Gastroesophageal sphincter (tissue), 4 donors: ENCODE measurements at regions not wholly inside any gene's neighbourhood (a gene's known extent, or its start where the extent isn't known, plus 50 kb on each side); places are given as distances from the start of the nearest gene placed in this dataset.
A peak's percentile ranks its signal among the peaks of the same experiment; 100 is the strongest.

Source experiments
- ATAC-seq: fragments of 150-250 bp; one replicate; pipeline ENCODE4 v1.9.1; 2016; ENCODE audit warnings: mild to moderate bottlenecking, moderate library complexity
- H3K27ac ChIP-seq, 4 donors: fragments of 200-600 bp; sonication (generic) in 3 of 4; 1 replicate in 3 of 4; 2 replicates in 1 of 4; pipeline ENCODE4 v1.5.1; 2016 to 2019
- H3K27me3 ChIP-seq: fragments of 200-600 bp; sonication (generic); one replicate; pipeline ENCODE4 v1.5.1; 2019
- H3K36me3 ChIP-seq, 2 donors: fragments of 200-600 bp; sonication (generic); one replicate each; pipeline ENCODE4 v1.5.1; 2019; ENCODE audit warnings: control low read depth in 1 of 2
- H3K4me1 ChIP-seq, 3 donors: fragments of 200-600 bp; sonication (generic); 1 replicate in 2 of 3; 2 replicates in 1 of 3; pipeline ENCODE4 v1.5.1; 2016 to 2019; ENCODE audit warnings: control low read depth in 2 of 3
- H3K4me3 ChIP-seq, 2 donors: fragments of 200-600 bp; sonication (generic); one replicate each; pipeline ENCODE4 v1.5.1; 2019; ENCODE audit warnings: mild to moderate bottlenecking in 1 of 2, moderate library complexity in 1 of 2
- H3K9me3 ChIP-seq, 3 donors: fragments of 200-600 bp; sonication (generic); one replicate each; pipeline ENCODE4 v1.5.1; 2017 to 2019; ENCODE audit warnings: control low read depth in 2 of 3
- EP300 ChIP-seq: sonication (generic); formaldehyde crosslinking; IDR thresholded peaks from one replicate; pipeline ENCODE4 v1.6.1; 2017; ENCODE audit warnings: antibody characterized with exemption, mild to moderate bottlenecking
- POLR2A ChIP-seq, 2 donors: fragments of 450-650 bp; IDR thresholded peaks; one replicate each; pipeline ENCODE4 v1.6.1; 2017; ENCODE audit warnings: antibody characterized with exemption in 2 of 2, mild to moderate bottlenecking in 2 of 2, moderate library complexity in 1 of 2
- POLR2AphosphoS5 ChIP-seq: sonication (generic); formaldehyde crosslinking; IDR thresholded peaks from one replicate; pipeline ENCODE4 v1.6.1; 2017; ENCODE audit warnings: antibody characterized with exemption
- WGBS, 2 donors: methylation state at CpG; one replicate each; pipeline ENCODE4 v1.1.5; 2018; ENCODE audit warnings: low coverage in 1 of 2; 5-methylcytosine and 5-hydroxymethylcytosine counted together
- TF ChIP-seq, protein P1 (sequence below), 4 experiments: fragments of 200-600 bp in 2 of 4; fragments of 450-650 bp in 2 of 4; sonication (generic) in 1 of 4; IDR thresholded peaks; one replicate each; pipeline ENCODE4 v1.5.1; 2017 to 2019; ENCODE audit warnings: antibody characterized with exemption in 4 of 4, mild to moderate bottlenecking in 2 of 4, moderate library complexity in 2 of 4

- Histone ChIP-seq H3K27me3 (no peaks in the 10 kb centered on the region), H3K36me3 (no peaks in the 10 kb centered on the region), H3K9me3 (no peaks in the 10 kb centered on the region), H3K4me1 (no peaks in the 10 kb centered on the region), H3K27ac (no peak overlapping the region), H3K4me3 (no peak overlapping the region)
- no peak for TF ChIP-seq POLR2AphosphoS5
- TF ChIP-seq POLR2A (IDR thresholded peaks at IDR 0.05), result no peak
- TF ChIP-seq, protein P1, sequence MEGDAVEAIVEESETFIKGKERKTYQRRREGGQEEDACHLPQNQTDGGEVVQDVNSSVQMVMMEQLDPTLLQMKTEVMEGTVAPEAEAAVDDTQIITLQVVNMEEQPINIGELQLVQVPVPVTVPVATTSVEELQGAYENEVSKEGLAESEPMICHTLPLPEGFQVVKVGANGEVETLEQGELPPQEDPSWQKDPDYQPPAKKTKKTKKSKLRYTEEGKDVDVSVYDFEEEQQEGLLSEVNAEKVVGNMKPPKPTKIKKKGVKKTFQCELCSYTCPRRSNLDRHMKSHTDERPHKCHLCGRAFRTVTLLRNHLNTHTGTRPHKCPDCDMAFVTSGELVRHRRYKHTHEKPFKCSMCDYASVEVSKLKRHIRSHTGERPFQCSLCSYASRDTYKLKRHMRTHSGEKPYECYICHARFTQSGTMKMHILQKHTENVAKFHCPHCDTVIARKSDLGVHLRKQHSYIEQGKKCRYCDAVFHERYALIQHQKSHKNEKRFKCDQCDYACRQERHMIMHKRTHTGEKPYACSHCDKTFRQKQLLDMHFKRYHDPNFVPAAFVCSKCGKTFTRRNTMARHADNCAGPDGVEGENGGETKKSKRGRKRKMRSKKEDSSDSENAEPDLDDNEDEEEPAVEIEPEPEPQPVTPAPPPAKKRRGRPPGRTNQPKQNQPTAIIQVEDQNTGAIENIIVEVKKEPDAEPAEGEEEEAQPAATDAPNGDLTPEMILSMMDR (IDR thresholded peaks at IDR 0.05), result no peak
- TF ChIP-seq EP300, result no peak
- ATAC-seq, result no peak
Measured at GRCh38 chr5:56446728-56447127, 213.6 kb upstream of the ANKRD55 start.

- Histone ChIP-seq H3K9me3 (no peaks in the 10 kb centered on the region), H3K27me3 (no peaks in the 10 kb centered on the region), H3K4me3 (no peak overlapping the region), H3K27ac (no peak overlapping the region), H3K36me3 (no peaks in the 10 kb centered on the region), H3K4me1 (peaks cover 0 to 3% (median 0%) of the 10 kb centered on the region in 3 donors)
- TF ChIP-seq EP300 (no peak), POLR2AphosphoS5 (no peak), POLR2A (IDR thresholded peaks at IDR 0.05) (no peak)
- TF ChIP-seq, protein P1 (IDR thresholded peaks at IDR 0.05), result no peak
- ATAC-seq, result no peak
- 95% methylated on average over 2 of the region's 2 CpGs; no CpG with 5 or more reads in 1 of the 2 donors for WGBS, 2 donors
Measured at GRCh38 chr5:56443826-56444225, 210.7 kb upstream of the ANKRD55 start.

DNA sequence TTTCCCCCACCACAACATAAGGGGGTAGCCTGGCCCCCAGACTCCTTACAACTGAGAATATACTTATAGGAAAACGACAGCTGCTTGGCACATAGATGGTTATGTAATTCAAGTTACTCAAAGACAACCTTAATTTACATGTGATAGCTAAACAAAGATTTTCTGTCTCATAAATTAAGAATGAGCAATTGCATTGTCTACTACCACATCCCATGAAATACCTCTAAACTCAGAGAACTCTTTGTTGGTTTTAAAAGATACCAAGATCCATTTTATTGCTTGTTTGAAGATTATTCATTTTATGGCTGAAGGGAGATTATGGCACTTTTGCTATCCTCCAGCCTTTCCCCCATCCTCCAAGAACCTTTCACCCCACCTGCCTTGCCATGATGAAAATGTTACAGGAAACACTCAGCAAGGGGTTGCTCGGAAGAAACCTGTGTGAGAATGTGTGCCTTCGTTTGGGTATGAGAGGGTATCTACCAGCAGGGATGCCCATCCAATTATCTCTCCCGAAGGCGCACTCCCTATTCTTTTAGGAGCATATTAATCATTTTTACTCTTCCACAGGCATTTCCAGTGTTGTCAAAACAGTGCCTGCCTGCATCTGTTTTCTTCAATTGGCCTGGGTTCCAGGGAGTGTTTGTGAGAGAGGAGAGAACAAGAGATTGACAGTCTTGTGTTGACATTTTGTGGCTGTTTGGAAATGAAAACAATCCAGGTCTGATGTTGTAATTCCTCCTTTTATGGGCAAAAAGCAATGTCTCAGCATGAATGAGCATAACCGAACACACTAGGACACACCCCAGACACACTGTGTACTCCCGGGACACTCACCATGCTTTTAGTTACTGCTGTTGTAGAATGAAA is 208.0 kb upstream of the ANKRD55 start:
- Histone ChIP-seq H3K4me3 (no peak overlapping the region), H3K9me3 (no peaks in the 10 kb centered on the region), H3K4me1 (peaks cover 0 to 3% (median 0%) of the 10 kb centered on the region in 3 donors), H3K27me3 (no peaks in the 10 kb centered on the region), H3K27ac (no peak overlapping the region), H3K36me3 (no peaks in the 10 kb centered on the region)
- TF ChIP-seq EP300 (no peak), POLR2A (IDR thresholded peaks at IDR 0.05) (no peak), POLR2AphosphoS5 (peak; percentile 47)
- TF ChIP-seq, protein P1 (IDR thresholded peaks at IDR 0.05), result no peak
- peak; percentile 87 for ATAC-seq
- WGBS, 2 donors, result 58 to 61% methylated on average over 5 to 7 of the region's 7 CpGs

DNA sequence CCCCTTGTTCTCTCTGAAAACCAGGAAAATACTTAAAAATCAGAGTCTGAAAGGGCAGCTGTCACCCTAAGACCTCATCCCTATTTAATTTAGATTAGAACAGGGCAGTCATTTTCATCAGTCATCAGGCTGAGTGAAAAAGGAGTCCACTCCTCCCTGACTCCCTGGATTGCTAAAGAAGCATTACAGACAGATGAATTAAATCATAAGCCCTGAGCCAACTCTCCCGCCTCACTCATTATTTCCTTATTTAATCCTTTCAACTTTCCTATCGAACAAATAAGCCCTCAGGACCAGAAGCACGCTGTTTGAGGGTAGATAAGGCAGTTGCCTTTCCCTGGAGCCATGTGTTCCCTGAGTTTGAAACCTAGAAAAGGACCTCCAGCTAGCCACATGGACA is 201.9 kb upstream of the ANKRD55 start:
- H3K27ac ChIP-seq, result no peak overlapping the region
- WGBS, 2 donors, result 84 to 88% methylated on average over 3 of the region's 3 CpGs
- H3K4me3 ChIP-seq, result no peak overlapping the region
- H3K36me3 ChIP-seq, result no peaks in the 10 kb centered on the region
- H3K9me3 ChIP-seq, result no peaks in the 10 kb centered on the region
- no peak for TF ChIP-seq EP300
- no peaks in the 10 kb centered on the region for H3K27me3 ChIP-seq
- no peaks in the 10 kb centered on the region for H3K4me1 ChIP-seq
- ATAC-seq, result no peak

DNA sequence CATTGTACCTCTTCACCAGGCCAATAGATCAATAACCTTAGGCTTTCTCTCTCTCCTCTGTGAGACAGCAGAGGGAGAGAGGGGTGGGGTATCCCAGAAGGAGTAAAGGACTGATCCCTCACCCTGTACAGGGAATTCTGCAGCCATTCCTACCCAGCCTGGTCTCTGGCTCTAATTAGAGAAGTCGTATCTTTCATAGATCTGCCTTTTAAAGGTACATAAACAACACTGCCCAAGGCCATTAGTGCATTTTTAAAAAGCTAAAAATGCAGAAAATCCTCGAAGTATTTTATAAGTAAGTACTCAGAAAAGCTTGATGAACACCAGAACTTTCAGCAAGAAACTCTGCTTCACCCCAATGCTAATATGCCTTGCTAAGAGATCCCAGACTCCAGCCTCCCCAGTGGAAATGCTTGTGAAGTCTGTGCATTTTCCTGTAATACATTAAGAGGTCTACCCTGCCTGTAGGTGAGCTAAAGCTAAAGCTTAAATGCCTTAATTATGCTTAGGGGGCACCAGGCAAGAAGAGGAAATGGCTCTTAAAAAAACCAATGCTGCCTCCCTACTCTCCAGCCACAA is 200.0 kb upstream of the ANKRD55 start:
- 76 to 83% methylated on average over 2 of the region's 2 CpGs for WGBS, 2 donors
- no peak for TF ChIP-seq POLR2A (IDR thresholded peaks at IDR 0.05)
- TF ChIP-seq POLR2AphosphoS5, result no peak
- no peak for TF ChIP-seq EP300

DNA sequence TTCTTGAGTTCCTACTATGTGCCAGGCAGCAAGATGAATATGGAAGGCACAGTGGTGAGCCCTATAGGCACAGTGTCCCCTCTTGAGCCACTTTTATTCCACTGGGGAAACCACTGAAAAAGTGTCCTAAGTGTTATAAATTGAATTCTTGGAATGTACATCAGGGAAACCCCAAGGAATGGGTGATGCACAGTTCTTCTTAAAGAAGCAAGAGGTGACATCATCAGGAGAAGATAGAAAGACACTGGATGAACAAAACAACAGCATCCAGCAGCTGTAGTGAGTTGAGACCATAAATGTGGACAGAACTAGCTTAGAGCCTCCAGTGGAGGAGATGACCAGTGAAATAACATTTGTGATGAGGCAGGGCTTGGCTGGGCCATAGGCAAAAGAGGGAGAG is 199.2 kb upstream of the ANKRD55 start:
- H3K27me3 ChIP-seq, result no peaks in the 10 kb centered on the region
- H3K36me3 ChIP-seq, result no peaks in the 10 kb centered on the region
- ATAC-seq, result no peak
- TF ChIP-seq POLR2A (IDR thresholded peaks at IDR 0.05), result no peak
- TF ChIP-seq, protein P1 (IDR thresholded peaks at IDR 0.05), result no peak
- no peak for TF ChIP-seq POLR2AphosphoS5
- TF ChIP-seq EP300, result no peak
- H3K4me1 ChIP-seq, result no peaks in the 10 kb centered on the region
- H3K4me3 ChIP-seq, result no peak overlapping the region
- H3K27ac ChIP-seq, result no peak overlapping the region
- no peaks in the 10 kb centered on the region for H3K9me3 ChIP-seq

More for the DNA sequence above, 200.0 kb upstream of the ANKRD55 start:
- H3K4me3 ChIP-seq, result no peak overlapping the region
- H3K27ac ChIP-seq, result no peak overlapping the region
- no peaks in the 10 kb centered on the region for H3K36me3 ChIP-seq
- no peaks in the 10 kb centered on the region for H3K4me1 ChIP-seq
- H3K27me3 ChIP-seq, result no peaks in the 10 kb centered on the region
- no peak for ATAC-seq
- no peaks in the 10 kb centered on the region for H3K9me3 ChIP-seq
